HG03045 (cell line): ENCODE measurements at regions not wholly inside any gene's neighbourhood (a gene's known extent, or its start where the extent isn't known, plus 50 kb on each side); places are given as distances from the start of the nearest gene placed in this dataset.

ENCODE experiments used
- ATAC-seq: cut with Tn5 transposase; IDR thresholded peaks from one replicate; pipeline ENCODE4 v1.9.1; 2021; ENCODE audit warnings: mild to moderate bottlenecking, moderate library complexity; ENCODE audit not compliant: unreplicated experiment

DNA sequence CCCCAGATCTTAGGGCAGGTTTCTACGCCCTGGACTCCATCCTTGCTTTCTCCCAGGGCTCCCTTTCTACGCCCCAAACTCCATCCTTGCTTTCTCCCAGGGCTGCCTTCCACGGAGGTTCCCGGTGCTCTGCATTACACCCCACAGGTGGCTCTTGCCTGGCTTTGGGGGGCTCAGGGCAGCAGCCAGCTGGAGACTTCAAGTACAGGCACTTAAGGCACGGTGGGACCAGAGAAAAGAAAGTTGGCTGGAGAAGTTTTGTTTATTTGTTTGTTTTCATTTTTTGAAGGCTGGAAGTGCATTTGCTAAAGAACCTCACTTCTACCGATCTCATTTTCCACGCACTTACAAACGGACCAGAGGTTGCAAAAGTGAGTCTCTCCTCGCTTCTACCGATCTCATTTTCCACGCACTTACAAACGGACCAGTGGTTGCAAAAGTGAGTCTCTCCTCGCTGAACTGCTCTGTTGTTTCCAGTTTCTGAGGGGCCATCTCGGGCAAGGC is 103.8 kb upstream of the MED13L start:
- ATAC-seq: no peak

DNA sequence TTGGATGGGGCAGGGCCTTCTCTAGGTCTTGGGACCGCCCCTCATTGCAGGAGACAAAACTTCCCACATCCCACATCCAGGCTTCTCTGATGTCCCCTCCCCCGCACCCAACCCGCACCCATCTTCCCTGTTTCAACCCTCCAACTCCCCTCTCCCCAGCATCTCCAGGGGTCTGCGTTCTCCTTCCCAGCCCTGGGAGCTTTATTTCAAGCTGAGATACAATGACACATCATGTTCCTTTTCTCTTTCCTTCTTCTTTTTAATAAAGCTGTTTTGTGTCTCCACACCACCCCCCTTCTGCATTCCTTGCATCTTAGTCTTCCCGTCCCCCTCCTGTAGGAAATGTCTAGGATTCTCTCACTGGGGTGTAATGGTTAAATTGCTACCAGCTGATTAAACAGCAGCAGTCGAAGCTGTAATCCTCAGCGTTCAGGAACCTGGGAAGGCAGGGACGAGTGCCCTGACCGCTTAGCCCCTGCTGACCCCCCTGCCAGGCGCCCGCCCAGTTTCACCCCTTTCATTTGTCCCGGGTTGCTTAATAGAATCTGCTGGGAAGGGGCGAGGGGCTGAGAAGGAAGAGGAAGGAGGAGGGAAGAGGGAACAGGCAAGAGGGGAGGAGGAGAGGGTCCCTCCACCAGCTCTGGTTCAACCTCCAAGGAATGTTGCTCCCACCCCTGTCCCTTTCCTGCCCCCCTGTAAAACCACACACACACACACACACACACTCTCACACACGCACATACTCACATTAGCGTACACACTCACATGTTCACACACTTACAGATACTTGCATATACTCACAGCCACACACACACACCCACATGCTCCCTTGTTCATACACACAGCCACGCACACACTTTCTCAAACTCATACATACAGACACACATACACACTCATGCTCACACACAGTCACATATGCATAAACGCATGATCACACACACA is 104.5 kb upstream of the MED13L start:
- no peak for ATAC-seq

DNA sequence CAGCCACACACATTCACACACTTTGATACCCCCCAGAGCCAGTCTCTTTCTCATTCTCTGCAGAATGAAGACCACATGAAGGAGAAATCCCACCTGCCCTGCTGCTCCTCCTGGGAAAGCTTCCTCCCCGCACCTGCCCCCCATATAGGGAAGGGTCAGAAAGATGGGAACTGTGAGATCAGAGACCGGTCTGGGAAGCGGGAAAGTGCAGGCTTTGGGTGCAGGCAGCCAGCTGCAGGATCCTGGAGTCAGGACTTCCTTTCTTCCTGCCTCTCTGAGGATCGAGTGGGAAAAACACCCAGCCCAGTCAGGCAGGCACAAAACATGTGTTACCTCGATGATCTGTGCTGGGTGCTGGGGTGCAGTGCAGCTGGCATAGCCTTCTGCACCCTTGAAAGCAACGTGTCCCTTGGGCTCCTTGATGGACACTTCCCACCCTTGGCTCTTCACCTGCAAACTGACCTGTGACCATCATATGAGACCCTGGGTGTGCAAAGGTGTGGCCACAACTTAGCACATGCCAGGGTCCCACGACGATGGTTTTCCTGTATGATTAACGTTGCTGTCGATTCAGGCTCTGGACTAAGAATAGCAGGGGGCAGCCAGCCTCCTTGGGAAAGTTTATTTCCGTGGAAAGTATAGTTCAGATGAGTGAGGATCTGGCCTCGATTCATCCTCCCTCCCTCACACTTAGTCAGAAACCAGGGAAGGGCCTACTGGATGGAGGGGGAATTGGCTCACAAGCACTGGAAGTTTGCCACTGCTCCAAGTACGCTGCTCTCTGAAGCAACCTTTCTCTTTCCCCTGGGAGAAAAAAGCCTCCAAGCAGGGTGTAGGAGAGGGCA is 105.4 kb upstream of the MED13L start:
- ATAC-seq: no peak

DNA sequence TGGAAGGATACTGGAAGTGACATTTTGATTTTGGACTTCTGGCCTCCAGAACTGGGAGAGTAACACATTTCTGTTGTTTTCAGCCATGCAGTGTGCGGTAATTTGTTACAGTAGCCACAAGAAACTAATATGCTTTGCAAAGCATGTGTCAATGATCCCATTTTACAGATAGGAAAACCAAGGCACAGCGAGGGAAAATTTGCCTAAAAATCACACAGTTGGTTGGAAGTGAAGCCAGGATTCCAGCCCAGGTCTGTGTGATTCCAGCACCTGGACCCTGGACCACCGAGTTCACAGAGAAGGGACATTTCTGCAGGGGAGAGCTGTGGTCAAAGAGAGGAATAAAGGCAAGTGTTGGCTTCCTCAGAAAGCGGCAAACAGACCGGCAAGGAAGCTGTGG is 106.7 kb upstream of the MED13L start:
- ATAC-seq: no peak

DNA sequence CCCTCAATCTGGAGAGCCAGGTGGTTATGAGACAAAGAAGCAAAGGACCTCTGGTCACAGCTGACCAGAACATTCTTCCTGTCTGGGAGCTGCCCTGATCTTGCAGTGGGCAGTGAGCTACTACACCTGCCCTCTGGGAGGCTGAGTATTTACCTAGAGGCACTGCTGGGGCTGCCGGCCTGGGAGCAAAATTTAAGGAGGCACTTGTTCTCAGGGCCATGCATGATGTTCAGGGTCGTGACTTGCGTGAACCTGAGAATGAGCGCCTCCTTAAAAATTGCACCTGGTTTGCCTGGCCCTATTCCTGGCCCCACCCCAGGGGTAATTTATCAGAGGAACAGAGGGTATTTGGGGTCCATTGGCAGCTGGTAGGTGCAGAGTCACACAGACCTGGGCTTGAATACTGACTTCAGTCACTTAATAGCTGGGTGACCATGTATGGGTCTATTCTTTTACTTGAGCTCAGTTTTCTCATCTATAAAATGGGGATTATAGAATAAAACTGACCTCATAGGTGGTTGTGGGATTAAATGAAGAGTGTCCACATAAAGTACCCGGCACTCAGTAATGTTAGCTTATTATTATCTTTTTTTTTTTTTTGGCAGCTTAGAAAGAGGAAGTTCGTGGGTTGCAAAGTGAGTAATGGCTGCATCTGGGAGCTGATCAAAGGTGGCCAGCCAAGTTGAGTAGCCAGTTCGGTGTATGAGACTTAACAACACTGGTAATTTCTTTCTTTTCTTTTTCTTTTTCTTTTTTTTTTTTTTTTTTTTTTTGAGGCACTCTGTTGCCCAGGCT is 107.4 kb upstream of the MED13L start:
- no peak for ATAC-seq

DNA sequence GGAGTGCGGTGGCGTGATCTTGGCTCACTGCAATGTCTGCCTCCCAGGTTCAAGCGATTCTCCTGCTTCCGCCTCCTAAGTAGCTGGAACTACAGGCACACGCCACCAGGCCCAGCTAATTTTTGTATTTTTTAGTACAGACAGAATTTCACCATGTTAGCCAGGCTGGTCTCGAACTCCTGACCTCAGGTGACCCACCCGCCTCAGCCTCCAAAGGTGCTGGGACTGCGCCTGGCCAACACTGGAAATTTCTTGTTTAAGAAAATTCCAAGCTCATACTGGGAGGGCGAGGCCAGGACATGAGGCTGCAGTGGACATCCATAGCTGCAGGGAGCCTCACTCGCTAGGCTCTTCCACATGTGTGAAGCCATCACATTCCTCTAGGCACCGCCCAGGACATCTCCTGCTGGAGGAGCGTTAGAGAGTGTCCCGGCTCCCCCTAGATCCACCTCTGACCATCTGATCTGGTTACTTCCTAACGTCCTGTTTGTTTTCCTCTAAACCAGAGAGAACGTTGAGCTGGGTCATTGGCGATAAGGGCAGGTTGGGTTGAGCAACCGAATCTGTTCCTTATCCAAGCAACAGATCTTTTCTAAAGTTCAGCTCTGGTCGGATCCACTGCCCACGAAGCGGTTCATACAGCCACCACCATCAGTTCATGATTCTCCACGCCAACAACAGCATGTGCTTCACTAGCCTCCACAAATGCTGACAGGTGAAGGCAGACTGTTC is 108.2 kb upstream of the MED13L start:
- ATAC-seq: no peak

DNA sequence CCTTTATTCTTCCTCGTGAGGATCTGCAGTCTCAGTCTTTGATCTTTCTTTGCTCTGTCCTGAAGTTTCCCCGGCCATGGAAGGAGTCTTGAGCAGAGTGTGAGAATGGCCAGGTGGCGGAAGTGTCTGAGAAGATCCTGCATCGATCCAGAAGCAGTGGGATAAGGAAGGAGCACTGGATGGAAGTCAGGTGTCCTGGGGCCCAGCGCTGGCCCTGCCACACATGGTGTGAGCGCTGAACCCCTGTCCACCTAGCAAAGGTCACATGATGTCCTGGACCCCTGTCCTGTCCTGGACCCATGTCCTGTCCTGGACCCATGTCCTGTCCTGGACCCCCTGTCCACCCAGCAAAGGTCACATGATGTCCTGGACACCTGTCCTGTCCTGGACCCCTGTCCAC is 111.8 kb upstream of the MED13L start:
- ATAC-seq: no peak

DNA sequence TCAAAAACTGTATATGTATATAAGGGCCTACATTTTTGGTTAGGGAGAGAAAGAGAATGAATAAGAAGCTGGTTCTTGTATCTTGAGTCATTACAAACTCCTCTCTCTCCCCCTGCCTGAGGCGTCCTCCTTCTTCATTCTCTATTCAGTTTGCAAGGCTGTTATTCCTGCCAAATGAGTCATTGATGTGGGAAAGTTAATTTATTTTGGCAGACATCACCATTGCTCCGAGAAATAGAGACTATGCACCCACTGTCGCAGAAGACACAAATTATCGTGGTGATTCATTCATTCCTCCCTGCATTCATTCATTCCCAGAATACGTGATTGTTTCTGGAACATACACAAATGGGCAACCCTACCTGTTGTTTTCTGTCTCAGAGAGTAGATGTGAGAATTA is 112.5 kb upstream of the MED13L start:
- ATAC-seq: no peak

DNA sequence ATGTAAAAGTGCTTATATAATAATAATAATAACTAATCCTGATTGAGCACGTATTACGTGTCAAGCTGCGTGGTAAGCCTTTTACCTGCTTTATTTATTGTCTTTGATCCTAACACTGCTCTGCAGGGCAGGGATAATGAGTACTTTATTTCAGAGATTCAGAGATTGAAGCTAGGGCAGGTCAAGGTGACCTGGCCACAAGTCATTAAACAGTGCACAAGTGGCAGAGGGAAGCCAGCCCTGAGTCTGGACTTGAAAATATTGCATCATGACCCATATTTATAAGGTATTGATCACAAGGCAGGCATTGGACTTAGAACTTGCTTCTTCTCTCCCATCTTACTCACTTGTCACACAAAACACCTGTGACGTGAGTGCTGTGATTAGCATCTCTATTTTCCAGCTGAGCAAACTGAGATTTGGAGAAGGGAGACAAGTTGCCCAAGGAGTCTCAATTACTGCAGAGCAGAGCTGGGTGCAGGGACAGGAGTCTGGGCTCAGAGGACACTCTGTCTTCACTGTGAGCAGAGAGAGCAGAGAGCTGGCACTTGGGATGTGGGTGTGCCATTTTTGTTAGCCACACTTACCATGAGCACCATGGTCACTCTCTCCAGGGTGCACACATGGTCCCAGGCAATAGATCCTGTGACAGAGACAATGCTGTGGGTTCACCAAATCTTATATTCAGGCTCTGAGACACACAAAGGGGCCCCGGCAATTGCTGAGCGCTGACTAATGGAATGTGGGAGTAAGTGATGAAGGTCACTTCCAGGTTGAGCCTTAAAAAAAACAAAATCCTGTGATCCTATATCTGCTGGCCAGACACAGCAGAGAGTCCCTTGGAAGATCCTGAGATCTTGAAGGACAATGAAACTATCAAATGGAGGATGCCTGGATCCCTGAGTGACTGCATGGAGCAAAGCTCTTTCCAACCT is 113.2 kb upstream of the MED13L start:
- no peak for ATAC-seq

DNA sequence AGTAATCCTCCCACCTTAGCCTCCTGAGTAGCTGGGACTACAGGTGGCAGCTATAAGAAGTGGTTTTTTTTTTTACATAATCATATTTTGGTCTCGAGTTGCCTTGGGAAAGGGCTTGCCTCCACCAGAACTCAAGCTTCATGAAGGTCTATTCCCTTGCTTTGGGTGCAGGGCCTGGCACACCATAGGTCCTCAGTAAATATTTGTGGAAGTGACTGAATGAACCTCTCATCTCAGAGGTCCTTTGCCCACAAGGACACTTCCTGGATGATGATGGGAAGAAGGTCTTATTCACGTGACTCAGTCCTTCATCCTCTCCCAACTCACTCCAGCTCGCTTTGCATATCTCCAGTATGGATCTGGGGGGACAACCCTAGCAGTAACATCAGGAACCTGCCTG is 114.0 kb upstream of the MED13L start:
- no peak for ATAC-seq

DNA sequence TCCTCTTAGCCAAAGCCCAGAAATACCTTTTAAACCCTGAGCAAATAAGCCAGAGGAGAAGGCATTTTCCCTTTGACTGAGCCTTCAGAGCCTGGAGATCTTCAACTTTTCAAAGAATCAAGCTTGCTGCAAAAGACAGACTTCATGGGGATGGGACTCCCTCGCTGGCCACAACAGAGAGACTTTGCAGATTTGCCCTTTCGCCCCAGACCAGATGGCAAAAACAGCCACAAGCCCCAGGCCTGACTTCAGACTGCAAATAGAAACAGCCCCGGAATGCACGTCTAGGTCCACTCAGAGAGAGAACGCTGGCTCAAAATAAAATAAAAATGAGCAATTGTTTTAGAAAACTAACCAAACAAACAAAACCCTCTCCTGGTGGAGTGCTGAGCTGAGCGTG is 114.6 kb upstream of the MED13L start:
- no peak for ATAC-seq

DNA sequence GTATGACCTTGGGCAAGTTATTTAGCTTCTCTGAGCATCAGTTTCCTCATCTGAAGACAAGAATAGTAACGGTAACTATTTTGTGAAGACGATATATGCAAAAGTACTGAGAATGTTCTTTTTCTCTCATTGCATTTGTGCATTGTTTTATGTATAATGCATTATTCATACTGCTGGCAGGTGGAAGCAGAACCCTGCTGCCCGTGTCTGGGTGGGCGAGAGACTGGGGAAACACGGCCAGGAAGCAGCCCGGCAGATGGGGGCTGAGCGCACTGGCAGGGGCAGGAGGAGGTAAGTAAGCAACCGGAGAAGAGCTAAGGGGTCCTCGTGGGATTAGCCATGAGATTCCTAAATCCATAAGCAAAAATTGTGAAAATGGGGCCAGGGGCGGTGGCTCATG is 115.8 kb upstream of the MED13L start:
- ATAC-seq: no peak

DNA sequence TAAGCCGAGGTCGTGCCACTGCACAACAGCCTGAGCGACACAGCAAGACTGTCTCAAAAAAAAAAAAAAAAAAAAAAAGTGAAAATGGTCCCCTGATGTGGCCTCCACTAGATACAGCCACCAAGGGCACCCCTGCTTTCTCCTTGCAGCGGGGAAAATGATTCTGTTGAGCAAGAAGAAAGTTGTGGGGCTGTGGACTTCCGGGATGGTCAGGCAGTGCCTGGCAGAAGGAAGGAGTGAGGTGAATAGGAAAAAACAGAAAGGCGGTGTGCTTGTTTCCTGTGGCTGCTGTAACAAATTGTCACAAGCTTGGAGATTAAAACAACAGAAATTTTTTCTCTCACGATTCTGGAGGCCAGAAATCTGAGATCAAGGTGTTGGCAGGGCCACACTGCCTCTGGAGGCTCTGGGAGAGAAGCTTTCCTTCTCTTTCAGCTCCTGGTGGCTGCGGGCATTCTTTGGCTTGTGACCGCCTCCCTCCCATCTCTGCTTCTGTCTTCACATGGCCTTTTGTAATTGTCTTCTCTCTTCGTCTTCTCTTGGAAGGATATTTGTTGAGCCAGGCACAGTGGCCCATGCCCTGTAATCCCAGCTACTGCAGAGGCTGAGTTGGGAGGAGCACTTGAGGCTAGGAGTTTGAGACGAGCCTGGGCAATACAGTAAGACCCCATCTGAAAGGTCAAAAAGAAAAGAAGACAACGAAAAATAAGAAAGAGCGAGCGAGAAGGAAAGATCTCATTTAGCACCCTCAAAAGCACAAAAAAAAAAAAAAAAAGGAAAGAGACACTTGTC is 116.6 kb upstream of the MED13L start:
- no peak for ATAC-seq

DNA sequence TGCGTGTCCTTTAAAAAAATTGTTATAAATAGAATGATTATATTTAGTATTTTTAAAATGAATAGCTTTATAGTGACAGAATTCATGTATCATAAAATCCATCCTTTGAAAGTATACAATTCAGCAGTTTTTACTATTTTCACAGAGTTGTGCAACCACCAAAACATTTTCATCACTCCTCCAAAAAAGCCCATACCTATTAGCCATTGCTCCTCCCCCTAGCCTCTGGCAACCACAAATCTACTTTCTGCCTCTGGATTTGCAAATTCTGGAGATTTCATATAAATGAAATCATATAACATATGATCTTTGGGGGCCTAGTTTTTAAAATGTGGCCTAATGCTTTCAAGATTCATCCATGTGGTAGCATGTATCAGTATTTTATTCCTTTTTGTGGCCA is 117.9 kb upstream of the MED13L start:
- no peak for ATAC-seq

DNA sequence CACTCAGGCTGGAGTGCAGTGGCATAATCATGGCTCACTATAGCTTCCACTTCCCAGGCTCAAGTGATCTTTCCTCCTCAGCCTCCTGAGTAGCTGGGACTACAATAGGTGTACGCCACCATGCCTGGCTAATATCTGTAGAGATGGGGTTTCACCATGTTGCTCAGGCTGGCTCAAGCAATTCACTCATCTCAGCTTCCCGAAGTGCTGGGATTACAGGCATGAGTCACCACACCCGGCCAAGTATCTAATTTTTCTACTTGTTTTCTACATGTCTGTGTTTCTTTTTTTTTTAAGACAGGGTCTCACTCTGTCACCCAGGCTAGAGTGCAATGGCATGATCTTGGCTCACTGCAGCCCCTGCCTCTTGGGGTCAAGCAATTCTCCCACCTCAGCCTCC is 119.7 kb upstream of the MED13L start:
- ATAC-seq: no peak

DNA sequence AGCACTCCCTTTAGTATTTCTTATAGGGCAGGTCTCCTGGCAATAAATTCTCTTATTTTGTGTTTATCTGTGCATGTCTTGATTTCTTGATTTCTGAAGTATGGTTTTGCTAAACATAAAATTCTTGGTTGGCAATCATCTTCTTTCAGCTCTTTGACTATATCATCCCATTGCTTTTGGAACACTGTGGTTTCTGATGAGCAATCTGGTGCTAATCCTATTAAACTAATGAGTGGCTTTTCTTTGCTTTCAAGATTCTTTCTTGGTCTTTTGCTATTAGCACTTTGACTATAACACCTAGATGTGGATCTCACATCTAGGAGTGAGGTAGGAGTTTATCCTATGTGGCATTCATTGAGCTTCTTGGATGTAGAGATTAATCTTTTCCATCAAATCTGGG is 120.7 kb upstream of the MED13L start:
- no peak for ATAC-seq

DNA sequence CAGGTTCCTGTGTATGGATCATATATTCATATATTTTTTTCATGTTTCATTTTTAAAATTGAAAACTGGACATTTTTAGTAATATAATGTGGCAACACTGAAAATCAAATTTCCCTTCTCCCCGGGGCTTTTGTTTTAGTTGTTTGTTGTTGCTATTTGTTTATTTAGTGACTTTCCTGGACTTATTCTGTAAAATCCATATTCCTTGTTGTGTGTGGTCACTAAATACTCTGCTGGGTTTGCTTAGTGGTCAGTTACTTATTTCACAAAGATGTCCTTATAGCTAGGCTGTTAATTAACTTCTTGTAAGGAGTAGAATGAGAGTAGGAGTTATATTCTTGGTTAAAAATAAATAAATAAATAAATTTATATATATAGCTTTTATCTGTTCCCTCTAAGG is 121.6 kb upstream of the MED13L start:
- ATAC-seq: no peak

DNA sequence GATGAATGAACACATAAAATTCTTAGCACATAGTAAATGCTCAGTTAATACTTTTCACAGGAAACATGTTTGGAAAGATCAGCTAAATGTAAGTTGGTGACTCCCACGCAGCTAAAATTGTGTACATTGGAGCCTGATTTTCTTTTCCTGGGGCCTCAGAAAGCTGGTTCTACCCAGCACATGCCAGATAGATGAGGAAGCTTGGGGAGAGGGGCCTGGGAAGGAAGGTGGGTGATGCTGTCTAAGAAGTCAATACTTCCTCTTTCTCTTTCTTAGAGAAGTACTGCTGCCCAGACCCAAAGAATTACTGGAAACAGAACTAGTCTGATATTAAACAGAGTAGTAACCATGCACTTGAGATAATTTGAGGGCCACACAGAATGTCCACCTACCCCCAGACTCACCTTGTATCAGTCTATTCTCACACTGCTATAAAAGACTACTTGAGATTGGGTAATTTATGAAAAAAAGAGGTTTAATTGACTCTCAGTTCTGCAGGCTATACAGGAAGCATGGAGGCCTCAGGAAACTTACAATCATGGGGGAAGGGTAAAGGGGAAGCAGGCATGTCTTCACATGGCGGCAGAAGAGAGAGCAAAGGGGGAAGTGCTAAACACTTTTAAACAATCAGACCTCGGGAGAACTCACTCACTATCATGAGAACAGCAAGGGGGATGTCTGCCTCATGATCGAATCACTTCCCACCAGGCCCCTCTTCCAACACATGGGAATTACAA is 123.3 kb upstream of the MED13L start:
- ATAC-seq: no peak
